ENCODE measurements at regions not wholly inside any gene's neighbourhood (a gene's known extent, or its start where the extent isn't known, plus 50 kb on each side); places are given as distances from the start of the nearest gene placed in this dataset.
"Not testable (repeated sequence)": the region's sequence is repeated elsewhere in the genome, so short reads cannot be mapped to it uniquely, and the experiment has no call there.

DNA sequence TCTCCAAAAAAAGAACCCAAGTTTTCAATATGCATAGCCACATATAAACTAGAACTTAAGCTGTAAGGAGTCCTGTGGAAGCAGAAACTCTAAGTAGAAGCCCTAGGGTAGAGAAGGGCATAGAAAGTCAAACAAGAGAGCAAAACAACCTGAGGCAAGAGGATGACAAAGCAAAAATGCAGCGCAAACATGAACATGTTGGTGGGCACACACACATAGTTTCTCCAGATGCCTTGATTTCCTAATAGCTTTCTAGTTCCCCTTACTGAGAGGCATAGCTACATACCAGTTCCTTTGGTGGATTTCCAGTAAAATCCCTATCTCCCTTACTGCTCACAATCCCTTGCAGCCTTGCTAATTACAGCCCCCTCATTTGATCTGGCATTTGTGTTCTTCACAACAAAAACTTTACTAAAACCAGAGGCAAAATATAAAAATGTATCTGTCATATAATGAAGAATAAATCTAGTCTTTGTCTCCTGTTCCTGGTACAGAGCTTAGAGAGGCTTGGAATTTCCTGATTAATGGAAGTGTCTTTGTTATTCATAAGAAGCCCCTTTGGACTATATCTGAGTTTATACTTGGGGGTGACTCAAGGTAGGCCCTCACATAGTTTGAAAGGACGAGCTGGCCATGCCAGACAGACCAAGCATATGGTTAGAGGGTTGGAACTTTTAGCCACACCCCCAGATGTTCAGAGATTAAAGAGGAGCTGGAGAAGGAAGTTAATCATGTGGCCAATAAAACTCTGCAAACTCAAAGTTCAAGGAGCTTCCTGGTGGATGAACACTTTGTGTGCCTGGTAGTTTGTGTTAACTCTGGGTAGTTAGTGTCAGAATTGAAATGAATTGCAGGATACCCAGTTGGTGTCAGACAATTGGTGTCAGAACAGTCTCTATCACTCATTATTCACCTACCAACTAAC, 52.7 kb upstream of the ZCCHC13 start:
- no peak for DNase-seq (ENCODE audit: low spot score)

DNA sequence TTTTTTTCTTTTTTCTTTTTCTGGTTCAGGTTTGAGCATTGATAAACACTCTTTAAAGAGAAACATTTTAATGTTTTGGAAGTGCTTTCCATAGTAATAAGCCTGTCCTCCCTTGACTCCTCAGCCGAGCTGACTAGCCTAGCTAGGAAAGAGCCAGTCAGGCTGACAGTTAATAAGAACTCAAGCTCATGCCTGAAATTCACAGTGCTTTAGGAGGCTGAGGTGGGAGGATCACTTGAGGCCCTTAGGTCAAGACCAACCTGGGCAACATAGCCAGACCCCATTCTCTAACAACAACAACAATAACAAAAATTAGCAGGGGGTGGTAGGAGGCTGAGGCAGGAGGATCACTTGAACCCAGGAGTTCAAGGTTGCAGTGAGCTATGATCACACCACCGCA, 53.4 kb upstream of the ZCCHC13 start:
- DNase-seq (ENCODE audit: low spot score) = no peak

DNA sequence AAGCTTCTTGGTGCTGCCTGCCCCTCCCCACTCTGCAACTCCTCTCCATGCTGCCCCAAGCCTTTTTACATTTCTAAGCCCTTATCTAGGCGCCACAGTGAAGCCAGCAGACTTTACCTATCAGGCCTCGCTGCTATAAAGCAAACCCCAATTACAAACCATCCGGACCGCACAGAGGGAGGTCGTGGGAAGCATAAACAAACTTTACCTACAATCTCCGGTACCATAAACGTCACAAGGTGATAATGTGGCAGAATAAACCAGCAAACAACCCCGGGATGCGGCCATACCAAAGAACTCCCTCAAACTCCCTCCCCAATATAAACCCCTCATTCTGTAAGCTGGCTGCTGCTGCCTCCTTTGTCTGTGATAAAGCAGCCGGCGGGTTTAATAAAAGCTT, 54.0 kb upstream of the ZCCHC13 start:
- no peak for DNase-seq (ENCODE audit: low spot score)

- DNase-seq (ENCODE audit: low spot score) = no peak
These were observed 55.1 kb upstream of the ZCCHC13 start for GRCh38 chrX:74248889-74249288.

- no peak for DNase-seq (ENCODE audit: low spot score)
These were observed 57.5 kb upstream of the ZCCHC13 start for GRCh38 chrX:74246524-74246923.

GRCh38 chrX:74242484-74243138, 61.4 kb upstream of the ZCCHC13 start:
- no peak for DNase-seq (ENCODE audit: low spot score)

GRCh38 chrX:74242050-74242449, 61.9 kb upstream of the ZCCHC13 start:
- no peak for DNase-seq (ENCODE audit: low spot score)

DNA sequence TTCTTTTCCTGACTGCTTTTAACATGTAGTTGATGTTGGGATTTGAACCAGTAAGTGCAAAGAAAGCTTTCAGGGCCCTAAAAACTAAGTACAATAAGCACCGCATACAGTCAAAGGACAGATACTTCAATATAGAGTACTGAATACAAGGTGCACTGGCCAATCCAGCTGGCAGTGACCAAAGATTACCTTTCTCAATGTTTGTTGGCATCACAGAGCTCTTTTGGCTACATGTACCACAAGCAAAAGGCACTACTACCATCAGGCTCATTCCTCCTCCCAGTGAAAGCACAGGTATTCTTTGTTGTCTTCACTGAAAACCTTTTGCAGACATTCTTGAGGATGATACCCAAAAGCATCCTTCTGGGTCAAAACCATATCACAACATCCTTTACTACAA, 65.2 kb upstream of the ZCCHC13 start:
- no peak for DNase-seq (ENCODE audit: low spot score)

GRCh38 chrX:74234818-74235217, 69.2 kb upstream of the ZCCHC13 start:
- no peak for DNase-seq (ENCODE audit: low spot score)

DNA sequence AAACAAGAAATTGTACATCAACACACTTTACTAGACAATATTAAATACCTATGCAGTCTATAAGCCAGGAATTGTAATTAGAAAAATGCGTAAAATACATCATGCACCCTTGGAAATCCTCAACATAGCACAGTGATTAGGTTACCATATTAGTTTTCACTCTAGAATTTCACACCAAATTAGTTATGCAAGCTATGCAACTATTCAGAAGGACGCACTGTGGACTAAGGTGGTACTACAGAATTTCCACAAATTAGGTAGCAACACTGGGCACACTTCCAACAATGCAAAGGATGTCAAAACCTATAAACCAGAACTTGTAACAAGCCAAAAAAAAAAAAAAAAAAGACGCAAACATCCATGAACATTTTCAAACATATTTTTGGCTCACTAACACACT, 71.1 kb upstream of the ZCCHC13 start:
- DNase-seq (ENCODE audit: low spot score) = no peak

DNA sequence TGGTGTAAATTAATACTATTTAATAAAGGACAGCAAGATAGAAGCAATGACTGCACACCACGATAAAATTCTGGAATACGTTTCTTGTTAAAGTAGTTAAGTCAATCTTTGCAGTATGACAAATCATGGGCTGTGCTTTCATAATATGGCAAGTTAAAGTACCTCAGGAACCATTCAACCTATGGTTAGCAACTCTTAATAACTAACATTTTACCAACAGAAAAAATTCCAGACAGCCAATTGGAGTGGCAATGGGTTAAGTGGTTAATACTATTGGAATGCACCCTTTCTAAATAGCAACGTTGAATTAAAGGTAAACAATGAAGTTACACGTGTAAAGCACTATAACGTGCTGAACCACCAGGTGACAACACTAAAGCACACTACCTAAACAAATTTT, 72.4 kb upstream of the ZCCHC13 start:
- DNase-seq (ENCODE audit: low spot score) = no peak

DNA sequence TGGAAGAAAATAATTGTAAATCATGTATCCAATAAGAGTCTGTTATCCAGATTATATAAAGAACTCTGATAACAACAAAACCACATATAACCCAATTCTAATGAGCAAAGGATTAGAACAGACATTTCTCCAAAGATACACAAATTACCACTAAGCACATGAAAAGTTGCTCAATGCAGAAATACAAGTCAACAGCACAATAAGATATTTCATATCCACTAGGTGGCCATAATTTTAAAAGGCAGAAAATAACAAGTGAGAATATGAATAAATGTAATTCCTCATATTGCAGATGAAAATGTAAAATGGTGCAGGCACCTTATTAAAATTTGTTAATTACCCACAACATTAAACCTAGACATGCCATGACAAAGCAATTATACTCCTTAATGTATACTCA, 73.9 kb upstream of the ZCCHC13 start:
- DNase-seq (ENCODE audit: low spot score) = no peak

- DNase-seq (ENCODE audit: low spot score) = no peak
These were observed 78.9 kb upstream of the ZCCHC13 start for GRCh38 chrX:74225111-74225510.

GRCh38 chrX:74220277-74220676, 83.7 kb upstream of the ZCCHC13 start:
- no peak for DNase-seq (ENCODE audit: low spot score)

- DNase-seq (ENCODE audit: low spot score) = no peak
These were observed 85.1 kb upstream of the ZCCHC13 start for GRCh38 chrX:74218895-74219294.

GRCh38 chrX:74216421-74216820, 87.6 kb upstream of the ZCCHC13 start:
- no peak for DNase-seq (ENCODE audit: low spot score)

- DNase-seq (ENCODE audit: low spot score) = no peak
These were observed 92.1 kb upstream of the ZCCHC13 start for GRCh38 chrX:74211911-74212310.

DNA sequence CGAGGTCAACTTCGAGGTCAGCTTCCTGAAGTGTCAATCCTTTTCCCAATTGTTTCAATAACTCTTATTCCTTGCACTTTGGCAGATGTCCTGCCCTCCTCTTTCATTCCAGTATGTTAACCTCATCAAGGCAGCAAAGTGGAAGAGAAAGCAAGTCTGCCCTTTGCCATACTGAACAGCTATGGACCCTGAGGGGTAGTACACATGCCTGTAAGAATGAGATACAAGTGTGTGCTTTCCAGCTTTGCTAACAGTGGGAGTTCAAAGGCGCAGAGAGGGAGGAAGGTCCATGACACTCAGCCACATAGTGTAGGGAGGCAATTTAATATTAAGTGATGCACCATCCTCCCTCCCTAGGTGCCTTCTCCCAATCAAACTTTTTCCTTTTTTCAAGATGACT, 96.4 kb upstream of the ZCCHC13 start:
- no peak for DNase-seq (ENCODE audit: low spot score)

DNA sequence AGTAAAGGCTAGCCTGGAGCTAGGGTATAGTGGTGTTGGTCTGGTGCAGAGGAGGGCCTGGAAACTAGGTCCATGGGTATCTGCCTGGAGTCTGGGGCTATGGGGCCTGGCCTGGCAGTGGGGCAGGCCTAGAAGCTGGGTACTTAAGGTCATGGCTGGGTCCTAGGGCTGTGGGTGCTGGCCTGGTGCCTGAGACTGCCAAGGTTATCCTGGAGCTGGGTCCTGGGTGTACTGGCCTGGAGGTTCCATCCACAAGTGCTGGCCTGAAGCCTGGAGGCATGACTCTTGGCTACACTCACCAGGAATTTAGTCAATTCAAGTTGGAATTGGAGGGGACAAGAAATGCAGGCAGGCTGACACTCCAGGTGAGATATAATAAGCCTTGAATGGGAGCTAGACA, 108.4 kb upstream of the ZCCHC13 start:
- DNase-seq (ENCODE audit: low spot score) = no peak

DNA sequence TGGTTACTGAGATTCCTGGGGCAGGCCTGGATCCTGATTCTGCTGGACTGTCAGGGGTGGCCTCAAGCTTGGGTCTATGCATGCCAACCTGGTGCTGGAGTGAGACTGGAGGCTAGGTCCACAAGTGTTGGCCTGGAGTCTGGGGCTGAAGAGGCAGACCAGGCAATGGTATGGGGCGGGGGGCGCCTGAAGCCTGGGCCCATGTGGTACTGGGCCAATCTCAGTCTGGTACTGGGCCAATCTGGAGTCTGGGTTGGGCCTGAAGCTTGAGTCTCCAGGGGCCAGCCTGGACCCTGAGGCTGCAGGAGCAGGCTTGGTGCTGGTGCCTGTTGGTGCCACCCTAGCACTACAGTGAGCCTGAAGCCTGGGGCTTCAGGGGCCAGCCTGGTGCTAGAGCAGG, 108.9 kb upstream of the ZCCHC13 start:
- no peak for DNase-seq (ENCODE audit: low spot score)

DNA sequence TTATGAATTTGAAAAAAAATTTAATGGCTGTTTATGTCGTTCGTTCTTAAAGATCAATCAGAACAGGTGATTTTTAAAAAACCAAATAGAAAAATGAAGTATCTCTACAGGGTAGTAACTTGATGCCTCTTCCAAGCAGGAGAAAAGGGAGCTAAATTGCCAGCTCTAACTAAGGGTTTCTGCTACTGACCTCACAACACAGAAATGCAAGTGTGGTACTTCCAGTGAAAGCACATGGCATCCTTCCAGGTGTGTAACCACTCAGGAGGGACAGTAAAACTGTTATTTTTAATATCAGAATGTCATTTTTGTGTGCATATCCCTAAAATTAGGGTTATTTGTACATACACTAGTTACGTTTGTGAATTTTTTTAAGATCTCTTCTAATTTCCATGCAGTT, 116.8 kb upstream of the ZCCHC13 start:
- DNase-seq (ENCODE audit: low spot score) = no peak

DNA sequence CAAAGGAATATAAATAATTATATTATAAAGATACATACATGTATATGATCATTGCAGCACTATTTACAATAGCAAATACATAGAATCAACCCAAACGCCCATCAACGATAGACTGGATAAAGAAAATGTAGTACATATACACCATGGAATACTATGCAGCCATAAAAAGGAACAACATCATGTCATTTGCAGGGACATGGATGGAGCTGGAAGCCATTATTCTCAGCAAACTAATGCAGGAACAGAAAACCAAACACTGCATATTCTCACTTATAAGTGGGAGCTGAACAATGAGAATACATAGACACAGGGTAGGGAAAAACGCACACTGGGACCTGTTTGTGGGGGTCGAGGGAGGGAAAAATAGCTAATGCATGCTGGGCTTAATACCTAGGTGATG, 120.9 kb upstream of the ZCCHC13 start:
- DNase-seq (ENCODE audit: low spot score) = not testable (repeated sequence)

GRCh38 chrX:74181976-74182375, 122.0 kb upstream of the ZCCHC13 start:
- not testable (repeated sequence) for DNase-seq (ENCODE audit: low spot score)

DNA sequence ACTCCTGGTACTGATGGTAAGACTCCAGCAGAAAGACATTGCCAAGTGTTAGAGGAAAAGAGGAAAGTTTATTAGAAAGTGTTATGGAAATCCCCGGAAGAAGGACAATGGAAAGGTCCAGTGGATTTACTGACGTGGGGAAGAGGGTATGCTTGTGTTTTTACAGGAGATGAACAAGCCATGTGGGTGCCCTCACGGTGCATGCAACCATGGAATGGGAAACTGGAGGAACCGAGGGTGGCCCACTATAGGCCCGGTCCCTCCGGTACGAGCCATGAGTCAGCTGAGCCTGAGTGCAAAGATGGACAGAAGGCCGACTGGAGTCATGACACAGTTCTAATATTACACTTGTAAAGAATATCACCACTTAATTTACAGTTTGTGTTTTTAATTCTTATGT, 123.3 kb upstream of the ZCCHC13 start:
- DNase-seq (ENCODE audit: low spot score) = no peak

Data from CD4-positive, alpha-beta T cell treated with Interleukin-6 at 100 ng/mL for 8 hours (primary cell).